Activated T-helper 2 cell treated with anti-CD3 and anti-CD28 coated beads, Interferon-gamma antibody, Interleukin-2, Interleukin-4, amounts not matched to agents 10 μg/mL and 5 μg/mL and 100 μg/mL, durations not matched to agents 14 hours and 24 hours and 36 hours (primary cell): ENCODE measurements at regions not wholly inside any gene's neighbourhood (a gene's known extent, or its start where the extent isn't known, plus 50 kb on each side); places are given as distances from the start of the nearest gene placed in this dataset.

Experiments
- DNase-seq: peaks from one replicate; pipeline ENCODE4 v3.0.0; 2021; ENCODE audit warnings: low spot score
- H3K27ac Mint-ChIP-seq: one replicate; pipeline ENCODE4 v1.8.0; 2021; ENCODE audit warnings: mixed read lengths
- H3K27me3 Mint-ChIP-seq: one replicate; pipeline ENCODE4 v1.8.0; 2021; ENCODE audit warnings: low read depth, mixed read lengths
- H3K36me3 Mint-ChIP-seq: one replicate; pipeline ENCODE4 v1.8.0; 2021; ENCODE audit warnings: low read depth, mixed read lengths
- H3K4me1 Mint-ChIP-seq: one replicate; pipeline ENCODE4 v1.8.0; 2021; ENCODE audit warnings: low read depth, mixed read lengths
- H3K4me3 Mint-ChIP-seq: one replicate; pipeline ENCODE4 v1.8.0; 2021; ENCODE audit warnings: low read depth, mild to moderate bottlenecking, moderate library complexity, mixed read lengths
- H3K9me3 Mint-ChIP-seq: one replicate; pipeline ENCODE4 v1.8.0; 2021; ENCODE audit warnings: mixed read lengths
- intact Hi-C: fragments of 100-400 bp; cut with micrococcal nuclease; formaldehyde crosslinking; loops from one replicate; pipeline ENCODE4 v1.15.1; 2023

DNA sequence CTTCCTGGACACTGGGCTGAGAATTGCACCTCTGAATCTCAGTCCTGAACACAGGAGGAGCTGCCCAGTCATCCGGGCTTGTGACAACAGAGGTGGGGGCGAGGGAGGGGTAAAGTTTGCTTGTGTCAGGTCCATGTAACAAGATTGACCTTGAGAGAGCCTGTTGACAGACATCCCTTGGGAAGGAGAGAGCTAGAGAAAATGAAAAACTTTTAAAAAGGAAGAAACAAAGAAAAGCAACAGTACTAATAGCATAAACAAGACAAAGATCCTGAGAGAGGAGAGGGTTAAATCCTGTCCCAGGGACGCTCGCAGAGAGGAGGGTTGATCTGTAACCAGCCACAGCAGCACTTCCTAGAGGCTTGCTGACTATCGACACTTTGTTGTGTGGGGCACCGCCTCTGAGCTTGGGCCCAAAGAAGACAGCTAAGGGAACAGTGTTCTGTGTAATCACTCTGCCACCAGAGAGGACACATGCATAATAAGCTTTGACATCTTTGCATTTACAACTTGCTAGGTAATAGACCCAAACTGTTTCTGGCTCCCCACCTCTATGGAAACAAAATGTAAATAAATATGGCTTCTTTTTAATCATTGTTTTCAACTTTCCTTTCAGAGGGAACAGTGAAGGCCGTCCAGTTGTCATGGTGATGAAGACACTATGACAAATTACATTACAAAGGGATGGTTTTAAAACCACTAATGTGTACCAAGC, 363.7 kb downstream of the CSNK1G3 start:
- DNase-seq: no peak
- Mint-ChIP-seq H3K27ac (no peak overlapping the region), H3K36me3 (no peaks in the 10 kb centered on the region), H3K4me3 (no peak overlapping the region), H3K9me3 (no peaks in the 10 kb centered on the region), H3K27me3 (no peaks in the 10 kb centered on the region), H3K4me1 (no peaks in the 10 kb centered on the region)
- intact Hi-C loops: no loop called here

DNA sequence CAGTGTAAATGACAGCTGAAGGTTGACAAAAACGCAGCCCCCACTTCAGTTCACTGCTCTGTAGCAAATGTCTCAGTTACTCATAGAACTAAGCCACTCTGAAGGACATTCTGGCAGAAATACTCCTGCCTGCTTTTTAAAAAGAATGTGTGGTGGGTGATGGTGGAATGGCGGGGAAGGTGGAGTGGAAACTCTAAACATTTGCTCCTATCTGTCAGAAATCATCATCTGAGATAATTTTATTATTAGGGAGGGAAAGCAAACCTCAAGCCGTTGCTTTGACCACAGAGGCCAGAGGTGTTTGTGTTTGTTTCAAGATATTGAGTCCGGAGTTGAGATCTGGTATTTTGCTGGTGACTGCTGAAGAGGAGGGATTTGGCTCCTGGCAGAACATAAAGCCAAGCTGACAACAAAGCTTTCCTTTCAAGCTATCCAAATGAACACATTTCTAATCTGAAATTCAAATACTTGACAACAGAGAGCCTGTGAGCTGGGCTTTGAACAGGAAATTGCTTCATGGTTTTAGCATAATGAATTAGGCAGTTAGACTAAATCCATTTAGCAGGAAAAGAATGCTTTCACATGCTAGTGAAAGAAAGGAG, 362.7 kb downstream of the CSNK1G3 start:
- Mint-ChIP-seq H3K36me3 (no peaks in the 10 kb centered on the region), H3K4me1 (no peaks in the 10 kb centered on the region), H3K9me3 (no peaks in the 10 kb centered on the region), H3K4me3 (no peak overlapping the region), H3K27me3 (no peaks in the 10 kb centered on the region), H3K27ac (no peak overlapping the region)
- DNase-seq: no peak
- intact Hi-C loops: no loop called here

DNA sequence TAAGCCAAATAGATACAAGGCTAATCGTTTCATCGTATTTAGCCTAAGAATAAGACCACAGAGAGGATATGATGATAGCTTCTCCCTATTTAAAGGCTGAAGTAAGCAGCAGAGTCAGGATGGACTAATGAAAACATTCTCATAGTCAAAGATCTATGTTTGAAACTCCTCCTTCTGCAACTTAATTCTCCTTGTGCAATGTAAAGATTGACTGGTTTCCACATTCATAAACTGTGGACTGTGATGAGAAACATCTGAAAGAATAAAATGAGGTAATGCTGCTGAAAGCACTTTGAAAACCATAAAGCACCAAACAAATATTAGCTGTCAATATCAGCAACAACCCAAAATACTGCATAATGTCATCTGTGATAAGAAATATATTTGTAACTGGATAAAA, 361.9 kb downstream of the CSNK1G3 start:
- H3K4me3 Mint-ChIP-seq: no peak overlapping the region
- no peak for DNase-seq
- H3K27me3 Mint-ChIP-seq: no peaks in the 10 kb centered on the region
- no peaks in the 10 kb centered on the region for H3K4me1 Mint-ChIP-seq
- no peak overlapping the region for H3K27ac Mint-ChIP-seq
- intact Hi-C loops: no loop called here
- no peaks in the 10 kb centered on the region for H3K36me3 Mint-ChIP-seq
- no peaks in the 10 kb centered on the region for H3K9me3 Mint-ChIP-seq

DNA sequence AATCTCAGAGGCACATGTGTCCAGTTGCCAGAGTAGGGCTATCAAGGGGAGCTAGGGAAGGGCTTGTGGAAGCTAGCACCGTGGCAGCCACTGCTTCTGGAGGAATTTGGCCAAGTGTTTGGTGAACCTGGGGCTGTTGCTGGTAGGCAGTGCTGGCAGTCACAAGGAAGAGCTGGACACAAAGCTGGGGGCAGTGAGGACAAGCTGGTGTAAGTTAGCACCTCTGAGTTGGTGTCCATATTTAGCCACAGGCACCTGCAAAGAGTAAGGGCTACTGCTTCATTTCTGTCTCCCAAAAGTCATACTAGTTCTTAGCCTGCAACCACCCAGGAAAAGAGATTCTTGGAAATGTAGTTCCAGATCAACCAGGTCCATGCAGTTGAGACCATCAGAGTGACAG, 359.4 kb downstream of the CSNK1G3 start:
- H3K9me3 Mint-ChIP-seq: no peaks in the 10 kb centered on the region
- intact Hi-C loops: no loop called here
- H3K4me1 Mint-ChIP-seq: no peaks in the 10 kb centered on the region
- no peak overlapping the region for H3K27ac Mint-ChIP-seq
- H3K4me3 Mint-ChIP-seq: no peak overlapping the region
- H3K27me3 Mint-ChIP-seq: no peaks in the 10 kb centered on the region
- no peaks in the 10 kb centered on the region for H3K36me3 Mint-ChIP-seq
- DNase-seq: no peak

DNA sequence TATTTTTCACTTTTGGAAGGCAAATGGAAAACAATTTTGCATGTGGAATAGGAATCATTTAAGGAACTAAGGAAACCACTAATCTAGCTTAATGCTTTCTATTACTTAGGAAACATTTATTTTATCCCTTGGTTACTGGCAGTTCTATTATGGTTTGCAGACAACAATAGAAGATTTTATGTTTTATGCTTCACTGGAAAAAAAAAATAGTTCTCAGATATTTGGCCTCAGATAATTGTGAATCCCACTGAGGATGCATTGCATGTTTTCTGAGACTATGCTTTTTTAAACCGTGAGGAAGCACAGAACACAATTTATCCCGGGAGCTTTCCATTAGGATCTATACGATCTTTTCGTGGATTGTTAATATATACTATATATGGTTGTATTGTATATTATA, 356.9 kb downstream of the CSNK1G3 start:
- no peaks in the 10 kb centered on the region for H3K27me3 Mint-ChIP-seq
- no peak overlapping the region for H3K4me3 Mint-ChIP-seq
- no peaks in the 10 kb centered on the region for H3K36me3 Mint-ChIP-seq
- DNase-seq: no peak
- no peak overlapping the region for H3K27ac Mint-ChIP-seq
- intact Hi-C loops: no loop called here
- no peaks in the 10 kb centered on the region for H3K9me3 Mint-ChIP-seq
- H3K4me1 Mint-ChIP-seq: no peaks in the 10 kb centered on the region

DNA sequence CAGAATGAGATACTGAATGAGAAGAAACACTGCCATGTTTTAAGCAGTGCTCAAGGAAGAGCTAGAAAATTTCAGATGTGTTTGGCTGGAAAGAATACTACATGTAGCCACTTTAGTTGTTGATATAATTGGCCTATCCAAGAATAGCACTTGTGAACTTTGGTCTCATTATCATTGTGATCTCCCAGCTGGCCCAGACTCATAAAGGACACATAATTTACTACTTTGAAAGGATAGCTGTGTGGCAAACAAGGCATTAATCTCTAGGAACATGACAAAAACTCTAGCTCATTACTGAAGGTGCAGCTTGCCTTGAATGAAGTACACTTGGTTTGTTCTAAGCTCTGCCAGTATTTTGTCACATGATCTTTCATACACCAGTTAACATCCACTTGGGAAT, 356.3 kb downstream of the CSNK1G3 start:
- Mint-ChIP-seq H3K4me1 (no peaks in the 10 kb centered on the region), H3K27me3 (no peaks in the 10 kb centered on the region), H3K9me3 (no peaks in the 10 kb centered on the region), H3K4me3 (no peak overlapping the region), H3K36me3 (no peaks in the 10 kb centered on the region), H3K27ac (no peak overlapping the region)
- intact Hi-C loops: no loop called here
- no peak for DNase-seq

DNA sequence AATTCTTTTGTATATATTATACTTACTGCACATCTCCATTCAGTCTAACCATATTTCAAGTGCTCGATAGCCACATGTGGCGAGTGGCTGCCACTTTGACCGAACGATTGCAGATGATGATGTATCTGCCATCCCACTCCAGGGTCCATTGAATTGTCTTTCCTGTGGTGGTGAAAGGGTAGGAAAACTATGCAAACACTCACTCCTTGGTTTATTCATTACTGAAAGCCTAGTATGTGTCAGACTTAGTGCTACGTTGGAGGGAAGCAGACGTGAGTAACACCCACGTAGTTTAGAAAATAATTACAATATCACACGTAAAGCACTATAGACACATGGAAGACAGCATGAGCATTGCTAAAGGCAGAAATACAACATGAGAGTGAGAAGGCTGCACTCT, 353.7 kb downstream of the CSNK1G3 start:
- Mint-ChIP-seq H3K4me1 (no peaks in the 10 kb centered on the region), H3K9me3 (no peaks in the 10 kb centered on the region), H3K27ac (no peak overlapping the region), H3K4me3 (no peak overlapping the region), H3K36me3 (no peaks in the 10 kb centered on the region), H3K27me3 (no peaks in the 10 kb centered on the region)
- intact Hi-C loops: no loop called here
- DNase-seq: no peak

DNA sequence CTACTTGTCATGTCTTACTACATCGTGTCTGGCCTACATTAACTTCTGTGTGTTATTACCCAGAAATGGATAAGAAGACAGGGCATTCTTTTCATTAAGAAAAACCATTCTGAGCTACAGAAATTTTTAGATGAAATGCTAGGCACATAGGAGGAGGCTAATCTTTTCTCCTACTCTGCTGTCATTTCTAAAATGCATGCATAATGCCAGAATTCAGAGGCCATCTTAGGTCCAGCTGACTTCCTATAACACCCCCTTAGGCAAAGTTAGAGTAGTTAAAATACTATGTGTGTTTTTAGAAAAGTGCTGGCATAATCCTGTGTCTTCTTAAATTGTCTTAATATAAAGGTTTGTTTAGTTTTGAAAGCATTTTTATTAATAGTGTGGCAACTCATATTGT, 352.6 kb downstream of the CSNK1G3 start:
- no peak overlapping the region for H3K27ac Mint-ChIP-seq
- H3K9me3 Mint-ChIP-seq: no peaks in the 10 kb centered on the region
- no peaks in the 10 kb centered on the region for H3K4me1 Mint-ChIP-seq
- intact Hi-C loops: no loop called here
- no peak for DNase-seq
- no peaks in the 10 kb centered on the region for H3K27me3 Mint-ChIP-seq
- no peaks in the 10 kb centered on the region for H3K36me3 Mint-ChIP-seq
- H3K4me3 Mint-ChIP-seq: no peak overlapping the region

DNA sequence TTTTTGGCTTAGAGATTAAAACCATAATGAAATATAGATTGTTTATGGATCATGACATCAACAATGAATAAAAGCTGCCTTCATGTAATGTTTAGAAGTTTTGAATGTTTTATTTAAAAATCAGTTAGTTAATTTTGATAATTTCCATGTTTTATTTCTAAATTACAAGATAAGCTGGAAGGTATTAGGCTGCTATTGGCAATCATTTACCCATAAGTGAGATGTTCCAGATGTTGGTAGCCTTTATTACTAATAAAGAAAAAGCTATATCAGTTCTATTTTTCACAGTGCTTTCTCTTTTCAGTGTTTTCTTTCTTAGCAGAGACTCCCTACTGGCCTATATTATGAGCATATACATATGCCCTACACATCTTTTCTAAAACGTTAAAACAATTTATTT, 347.0 kb downstream of the CSNK1G3 start:
- DNase-seq: no peak
- Mint-ChIP-seq H3K27ac (no peak overlapping the region), H3K4me1 (no peaks in the 10 kb centered on the region), H3K27me3 (no peaks in the 10 kb centered on the region), H3K36me3 (no peaks in the 10 kb centered on the region), H3K4me3 (no peak overlapping the region), H3K9me3 (no peaks in the 10 kb centered on the region)
- intact Hi-C loops: no loop called here

DNA sequence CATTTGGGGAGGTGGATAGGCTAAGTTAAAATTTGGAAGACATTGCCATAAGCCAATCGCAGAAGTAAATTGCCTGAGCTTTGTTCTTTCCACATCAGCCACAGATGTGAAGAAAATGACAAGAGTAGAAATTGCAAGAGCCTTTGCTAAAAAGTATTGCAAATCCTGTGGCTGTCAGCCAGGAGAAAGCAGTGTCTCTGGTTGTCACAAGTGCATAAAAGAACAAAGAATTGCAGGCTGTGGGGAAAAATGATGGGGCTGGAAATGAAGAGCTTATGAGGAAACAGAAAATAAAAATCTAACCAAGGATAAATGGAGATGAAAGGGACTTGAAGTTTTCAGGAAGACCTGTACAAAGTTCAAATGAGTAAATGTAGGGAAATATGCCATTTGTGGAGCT, 344.8 kb downstream of the CSNK1G3 start:
- no peak overlapping the region for H3K27ac Mint-ChIP-seq
- intact Hi-C loops: no loop called here
- no peaks in the 10 kb centered on the region for H3K36me3 Mint-ChIP-seq
- no peaks in the 10 kb centered on the region for H3K27me3 Mint-ChIP-seq
- no peak overlapping the region for H3K4me3 Mint-ChIP-seq
- H3K9me3 Mint-ChIP-seq: no peaks in the 10 kb centered on the region
- DNase-seq: no peak
- H3K4me1 Mint-ChIP-seq: no peaks in the 10 kb centered on the region

DNA sequence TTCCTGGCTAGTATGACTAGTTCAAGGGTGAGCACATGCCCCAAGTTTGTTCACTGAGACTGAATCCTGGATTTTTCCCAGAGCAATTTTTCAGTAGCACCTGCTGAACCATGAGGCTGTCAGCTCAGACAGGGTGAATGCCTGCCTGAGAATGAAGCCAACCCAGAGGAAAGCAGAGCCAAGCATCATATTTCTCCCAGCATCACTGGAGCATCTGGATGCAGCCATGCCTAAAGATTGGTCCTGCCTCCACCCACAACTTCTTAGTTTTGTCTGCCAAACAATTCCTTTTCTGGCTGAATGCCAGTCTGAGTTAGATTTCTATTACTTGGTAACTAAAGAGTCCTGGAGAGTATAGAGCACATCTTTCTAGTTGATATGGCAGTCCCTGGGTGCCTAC, 343.6 kb downstream of the CSNK1G3 start:
- Mint-ChIP-seq H3K27me3 (no peaks in the 10 kb centered on the region), H3K9me3 (peaks cover 4% of the 10 kb centered on the region), H3K27ac (no peak overlapping the region), H3K4me1 (no peaks in the 10 kb centered on the region), H3K4me3 (no peak overlapping the region), H3K36me3 (no peaks in the 10 kb centered on the region)
- intact Hi-C loops: no loop called here
- DNase-seq: no peak

DNA sequence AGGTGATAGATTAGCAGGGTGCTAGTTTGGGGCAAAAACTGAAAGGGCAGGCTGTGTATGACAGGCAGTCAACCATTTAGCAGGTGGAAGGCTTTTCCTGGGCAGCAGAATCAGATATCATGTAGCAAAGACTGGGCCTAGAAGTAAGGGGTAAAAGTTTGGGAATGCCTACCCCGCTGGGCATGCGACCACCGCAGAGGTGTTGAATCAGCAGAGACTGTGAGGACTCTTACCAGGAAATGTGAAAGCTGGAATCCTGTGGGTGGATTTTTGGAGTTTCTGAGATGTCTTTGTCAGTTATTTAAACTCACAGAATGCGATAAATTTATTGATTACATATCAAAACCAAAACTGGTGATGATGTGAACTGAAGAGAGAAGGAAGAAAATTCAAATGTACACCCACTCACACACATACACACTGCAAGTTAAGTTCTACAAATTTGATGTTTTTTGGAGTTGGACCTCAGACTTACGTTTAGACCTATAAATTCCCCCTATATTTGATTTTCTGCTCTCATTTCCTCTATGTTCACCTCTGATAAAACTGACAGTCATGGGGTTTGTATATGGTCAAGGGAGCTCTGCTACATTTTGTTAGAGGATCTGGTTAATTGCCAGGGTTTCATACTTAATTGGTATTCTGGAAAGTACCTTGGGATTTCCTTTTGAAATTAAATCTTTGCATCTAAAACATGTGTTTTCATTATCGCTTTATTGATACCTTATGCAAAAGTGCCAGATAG, 333.6 kb downstream of the CSNK1G3 start:
- Mint-ChIP-seq H3K9me3 (no peaks in the 10 kb centered on the region), H3K27me3 (no peaks in the 10 kb centered on the region), H3K4me1 (no peaks in the 10 kb centered on the region), H3K36me3 (no peaks in the 10 kb centered on the region), H3K4me3 (no peak overlapping the region), H3K27ac (no peak overlapping the region)
- no peak for DNase-seq
- intact Hi-C loops: no loop called here

DNA sequence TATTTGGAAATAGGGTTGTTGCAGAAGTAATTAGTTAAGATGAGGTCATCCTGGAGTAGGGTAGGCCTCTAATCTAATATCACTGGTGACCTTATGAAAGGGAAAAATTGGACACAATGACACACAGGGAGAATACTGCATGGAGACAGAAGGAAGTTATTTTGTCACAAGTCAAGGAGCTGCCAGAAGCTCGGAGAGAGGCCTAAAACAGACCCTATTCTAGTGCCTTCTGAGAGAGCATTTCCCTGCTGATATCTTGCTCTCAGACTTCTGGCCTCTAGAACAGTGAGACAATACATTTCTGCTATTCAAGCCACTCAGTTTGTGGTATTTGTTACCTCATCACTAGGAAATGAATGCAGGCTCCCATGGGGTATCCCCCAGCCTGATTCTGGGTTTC, 332.9 kb downstream of the CSNK1G3 start:
- H3K27me3 Mint-ChIP-seq: no peaks in the 10 kb centered on the region
- no peaks in the 10 kb centered on the region for H3K9me3 Mint-ChIP-seq
- intact Hi-C loops: no loop called here
- no peak overlapping the region for H3K27ac Mint-ChIP-seq
- H3K36me3 Mint-ChIP-seq: no peaks in the 10 kb centered on the region
- DNase-seq: no peak
- H3K4me3 Mint-ChIP-seq: no peak overlapping the region
- no peaks in the 10 kb centered on the region for H3K4me1 Mint-ChIP-seq
